Stimulated activated CD8-positive, alpha-beta memory T cell treated with anti-CD3 and anti-CD28 coated beads, Interleukin-15, amount 100 ng/mL, for 1 hour (primary cell): ENCODE measurements at regions not wholly inside any gene's neighbourhood (a gene's known extent, or its start where the extent isn't known, plus 50 kb on each side); places are given as distances from the start of the nearest gene placed in this dataset.
"Not testable (repeated sequence)": the region's sequence is repeated elsewhere in the genome, so short reads cannot be mapped to it uniquely, and the experiment has no call there.

ENCODE experiments used
- DNase-seq: peaks from one replicate; pipeline ENCODE4 v3.0.0-alpha.2; 2020; ENCODE audit warnings: low read depth

GRCh38 chr1:143905214-143906179 lies 66.3 kb downstream of the FAM72C start:
- DNase-seq: not testable (repeated sequence)

GRCh38 chr1:143904622-143904979 lies 67.2 kb downstream of the FAM72C start:
- DNase-seq: not testable (repeated sequence)

- not testable (repeated sequence) for DNase-seq
Measured at GRCh38 chr1:143903899-143904621, 67.7 kb downstream of the FAM72C start.

DNA sequence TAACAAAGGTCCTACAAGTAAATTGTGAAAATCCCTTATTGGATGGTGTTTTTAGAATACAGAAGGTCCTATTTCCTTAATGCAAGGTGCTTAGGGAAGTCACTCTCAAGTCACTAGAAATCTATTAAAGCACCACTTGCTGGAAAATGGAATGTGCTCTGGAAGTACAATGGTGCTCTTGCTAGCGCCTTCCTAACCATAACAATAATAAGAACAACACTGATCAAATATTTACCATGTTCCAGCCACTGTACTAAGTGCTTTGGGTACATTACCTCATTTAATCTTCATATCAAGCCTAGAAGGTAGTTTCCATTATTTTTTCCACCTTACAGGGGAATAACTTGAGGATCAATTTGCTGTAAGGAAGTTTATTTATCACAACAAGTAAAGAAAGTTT lies 75.4 kb downstream of the FAM72C start:
- DNase-seq: not testable (repeated sequence)

GRCh38 chr1:143884932-143885574 lies 86.7 kb downstream of the FAM72C start:
- peak; percentile 25 for DNase-seq

DNA sequence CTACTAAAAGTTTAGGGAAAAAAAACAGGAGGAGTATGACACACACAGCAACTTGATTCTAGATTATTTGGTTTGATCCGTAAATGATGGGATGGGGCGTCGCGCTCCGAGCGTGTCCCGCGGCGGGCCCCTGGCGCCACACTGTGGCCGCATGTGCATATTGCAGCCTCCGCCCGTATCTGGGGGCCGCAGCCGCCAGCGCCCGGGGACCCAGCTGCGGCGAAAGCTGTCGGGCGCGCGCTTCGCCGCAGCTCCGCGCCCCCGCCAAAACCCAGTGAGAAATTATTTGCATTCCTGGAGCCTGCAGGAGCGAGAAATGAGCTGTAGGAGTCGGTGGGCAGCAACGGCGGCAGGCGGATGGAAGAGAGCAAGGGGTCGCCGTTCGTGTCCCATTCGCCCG lies 87.3 kb downstream of the FAM72C start:
- not testable (repeated sequence) for DNase-seq

GRCh38 chr1:143879757-143880536 lies 91.8 kb downstream of the FAM72C start:
- DNase-seq: not testable (repeated sequence)

DNA sequence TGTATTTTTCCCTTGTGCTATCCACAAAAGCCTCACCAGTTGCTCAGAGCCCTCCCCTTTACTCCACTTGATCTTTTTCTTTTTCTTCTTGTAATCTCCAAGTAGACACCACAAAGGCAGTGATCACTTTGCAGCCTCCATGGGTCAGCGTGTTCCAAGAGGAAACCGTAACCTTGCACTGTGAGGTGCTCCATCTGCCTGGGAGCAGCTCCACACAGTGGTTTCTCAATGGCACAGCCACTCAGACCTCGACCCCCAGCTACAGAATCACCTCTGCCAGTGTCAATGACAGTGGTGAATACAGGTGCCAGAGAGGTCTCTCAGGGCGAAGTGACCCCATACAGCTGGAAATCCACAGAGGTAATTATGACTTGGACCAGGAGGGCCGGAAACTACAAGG lies 95.8 kb downstream of the FAM72C start:
- not testable (repeated sequence) for DNase-seq

DNA sequence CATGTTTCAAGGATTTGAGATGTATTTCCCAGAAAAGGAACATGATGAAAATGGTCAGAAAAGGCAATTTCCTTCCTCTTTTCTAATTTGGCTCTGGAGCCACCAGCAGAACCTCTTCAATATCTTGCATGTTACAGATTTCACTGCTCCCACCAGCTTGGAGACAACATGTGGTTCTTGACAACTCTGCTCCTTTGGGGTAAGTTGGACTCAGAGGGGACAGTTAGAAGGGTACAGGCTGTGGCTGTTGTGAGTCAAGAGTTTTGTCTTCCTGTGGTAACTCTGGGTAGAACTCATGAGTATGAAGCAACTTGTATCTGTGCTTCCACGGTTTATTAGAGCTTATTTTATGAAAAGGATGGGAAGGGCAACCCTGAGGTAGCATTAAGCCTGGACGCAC lies 97.2 kb downstream of the FAM72C start:
- not testable (repeated sequence) for DNase-seq

GRCh38 chr1:143873650-143874049 lies 98.1 kb downstream of the FAM72C start:
- not testable (repeated sequence) for DNase-seq

DNA sequence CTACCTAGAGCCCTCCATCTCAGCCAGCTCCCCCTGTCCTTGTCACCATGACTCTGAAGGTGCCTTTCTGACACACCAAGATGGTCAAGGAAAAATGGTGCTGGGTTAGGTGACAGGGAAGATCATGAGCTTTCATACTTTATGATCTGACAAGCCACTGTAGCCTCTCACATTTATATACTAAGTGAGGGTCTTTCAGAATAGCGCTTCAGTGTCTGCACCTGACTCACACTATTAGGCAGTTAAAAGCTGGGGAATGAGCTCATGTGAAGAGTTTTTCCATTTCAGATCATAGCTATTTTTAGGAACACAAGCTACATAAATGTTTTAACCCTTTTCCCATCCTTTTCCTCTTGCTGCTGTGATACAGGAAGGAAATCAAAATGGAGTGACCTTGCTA lies 101.4 kb downstream of the FAM72C start:
- DNase-seq: not testable (repeated sequence)

- DNase-seq: not testable (repeated sequence)
Measured at GRCh38 chr1:143867590-143868220, 104.1 kb downstream of the FAM72C start.

GRCh38 chr1:143863901-143864520 lies 107.8 kb downstream of the FAM72C start:
- DNase-seq: not testable (repeated sequence)

- DNase-seq: not testable (repeated sequence)
Measured at GRCh38 chr1:143862722-143863121, 109.1 kb downstream of the FAM72C start.

- DNase-seq: not testable (repeated sequence)
Measured at GRCh38 chr1:143861306-143861705, 110.5 kb downstream of the FAM72C start.

- not testable (repeated sequence) for DNase-seq
Measured at GRCh38 chr1:143855867-143856266, 115.9 kb downstream of the FAM72C start.

- not testable (repeated sequence) for DNase-seq
Measured at GRCh38 chr1:143854069-143854468, 117.7 kb downstream of the FAM72C start.

DNA sequence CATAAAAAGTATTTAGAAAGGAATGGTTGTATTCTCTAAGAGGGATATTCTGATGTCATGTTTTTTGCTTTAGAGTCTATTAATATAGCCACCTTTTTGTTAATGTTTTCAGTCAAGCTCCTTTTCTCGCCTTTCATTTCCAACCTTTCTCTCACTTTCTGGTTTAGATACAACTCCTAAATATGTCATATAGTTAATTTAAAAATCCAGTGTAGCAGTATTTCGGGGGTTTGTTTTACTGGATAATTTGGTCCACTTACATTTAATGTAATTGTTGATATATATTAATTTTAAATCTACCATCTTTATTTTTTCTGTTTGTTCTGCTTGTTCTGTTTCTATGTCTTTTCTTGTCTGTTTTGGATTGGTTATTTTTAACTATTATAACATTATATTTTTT lies 121.1 kb downstream of the FAM72C start:
- not testable (repeated sequence) for DNase-seq

DNA sequence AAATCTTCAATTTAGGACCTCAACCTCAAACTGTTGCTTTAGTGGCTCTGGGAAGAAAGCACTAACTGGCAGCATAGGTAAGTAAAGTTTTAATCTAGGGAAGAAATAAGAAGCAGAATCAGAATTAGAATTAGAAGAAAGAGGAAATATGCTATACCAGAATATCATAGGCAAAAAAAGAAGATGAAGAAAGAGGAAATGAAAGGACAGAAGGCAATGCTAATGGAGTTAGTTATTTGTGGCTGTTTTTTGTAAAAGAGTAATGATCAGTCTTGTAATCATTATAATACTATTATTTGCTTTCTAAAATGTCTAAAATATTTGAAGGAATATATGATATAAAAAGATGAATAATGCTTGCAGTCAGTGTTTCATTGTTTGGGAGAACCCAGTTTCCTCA lies 122.9 kb downstream of the FAM72C start:
- not testable (repeated sequence) for DNase-seq

GRCh38 chr1:143845193-143845592 lies 126.6 kb downstream of the FAM72C start:
- DNase-seq: not testable (repeated sequence)

GRCh38 chr1:143842058-143842457 lies 129.7 kb downstream of the FAM72C start:
- not testable (repeated sequence) for DNase-seq
